PFSK-1 (cell line): ENCODE measurements at regions not wholly inside any gene's neighbourhood (a gene's known extent, or its start where the extent isn't known, plus 50 kb on each side); places are given as distances from the start of the nearest gene placed in this dataset.

ENCODE experiments used
- POLR2AphosphoS5 ChIP-seq: IDR thresholded peaks from 2 replicates; pipeline ENCODE4 v1.6.1; 2012; ENCODE audit warnings: low read depth, mild to moderate bottlenecking, control low read depth, low read length, moderate library complexity
- REST ChIP-seq, 2 experiments: IDR thresholded peaks; 2 replicates each; pipeline versions ENCODE4 v1.6.1 to v1.8.0; 2011 to 2012; ENCODE audit warnings: low read depth in 2 of 2, low read length in 2 of 2, control low read depth in 1 of 2, inconsistent platforms in 1 of 2, mild to moderate bottlenecking in 1 of 2, moderate library complexity in 1 of 2; ENCODE audit not compliant: insufficient read depth in 1 of 2

- TF ChIP-seq POLR2AphosphoS5 (no peak), REST (IDR thresholded peaks at IDR 0.05; ENCODE audit: insufficient read depth in 1 of 2, low read depth in 2 of 2, low read length in 2 of 2) (no peak)
Measured at GRCh38 chr5:29939988-29940387, 1253.5 kb upstream of the CDH6 start.
